B cell (primary cell): ENCODE measurements at regions not wholly inside any gene's neighbourhood (a gene's known extent, or its start where the extent isn't known, plus 50 kb on each side); places are given as distances from the start of the nearest gene placed in this dataset.

Experiments used
- ATAC-seq: fragments of 200-7000 bp; cut with Tn5 transposase; one replicate; pipeline ENCODE4 v1.10.0; 2021; ENCODE audit warnings: low read depth, mild to moderate bottlenecking, moderate number of reproducible peaks, moderate library complexity
- CTCF ChIA-PET: fragments of 350-600 bp; sonication (Branson Sonifier 250); formaldehyde crosslinking; loops from one replicate; lab custom pipeline; 2021; ENCODE audit warnings: antibody characterized with exemption, inconsistent platforms; lab: Charles Lee
- POLR2A ChIA-PET: fragments of 350-600 bp; sonication (Branson Sonifier 250); formaldehyde crosslinking; loops from one replicate; lab custom pipeline; 2021; ENCODE audit warnings: antibody characterized with exemption; lab: Charles Lee
- DNase-seq: peaks from one replicate; pipeline ENCODE4 v3.0.0; 2013
- H2AFZ ChIP-seq: 2 replicates; pipeline ENCODE4 v1.6.1; 2012; ENCODE audit warnings: mild to moderate bottlenecking, low read depth, low read length; ENCODE audit not compliant: insufficient read depth, poor library complexity, severe bottlenecking
- H3K27ac ChIP-seq, 2 donors: 1 replicate in 1 of 2; 2 replicates in 1 of 2; pipeline ENCODE4 v1.5.1; 2012 to 2013; ENCODE audit warnings: low read length in 2 of 2, mild to moderate bottlenecking in 2 of 2, moderate library complexity in 1 of 2
- H3K27me3 ChIP-seq, 4 experiments: fragments of 200-600 bp in 1 of 4; sonication (generic) in 1 of 4; replicated peaks in 1 of 4; 1 replicate in 2 of 4; 2 replicates in 2 of 4; pipeline versions ENCODE4 v1.6.1 to v1.7.0; 2013 to 2016; ENCODE audit warnings: low read length in 3 of 4, mild to moderate bottlenecking in 2 of 4, mixed read lengths in 1 of 4, moderate library complexity in 1 of 4; ENCODE audit not compliant: insufficient read depth in 4 of 4, control insufficient read depth in 3 of 4; ENCODE audit errors: control extremely low read depth in 1 of 4
- H3K36me3 ChIP-seq, 2 experiments: replicated peaks in 1 of 2; 1 replicate in 1 of 2; 2 replicates in 1 of 2; pipeline versions ENCODE4 v1.6.1 to v1.7.1; 2013; ENCODE audit warnings: low read length in 1 of 2; ENCODE audit not compliant: insufficient read depth in 2 of 2, control insufficient read depth in 1 of 2; ENCODE audit errors: control extremely low read depth in 1 of 2, extremely low read depth in 1 of 2
- H3K4me1 ChIP-seq, 2 donors: fragments of 200-600 bp in 1 of 2; sonication (generic) in 1 of 2; 1 replicate in 1 of 2; 2 replicates in 1 of 2; pipeline versions ENCODE4 v1.5.1 to v1.6.1; 2013 to 2017; ENCODE audit warnings: low read length in 2 of 2; ENCODE audit not compliant: control insufficient read depth in 2 of 2, insufficient read depth in 2 of 2
- H3K4me2 ChIP-seq: replicated peaks from 2 replicates; pipeline ENCODE3; 2012; ENCODE audit warnings: mild to moderate bottlenecking, low read depth, low read length; ENCODE audit not compliant: poor library complexity, severe bottlenecking
- H3K4me3 ChIP-seq, 5 experiments: fragments of 200-600 bp in 1 of 5; sonication (generic) in 1 of 5; 1 replicate in 3 of 5; 2 replicates in 2 of 5; pipeline versions ENCODE4 v1.5.1 to v1.7.0; 2011 to 2016; ENCODE audit warnings: low read length in 4 of 5, mild to moderate bottlenecking in 4 of 5, low read depth in 2 of 5, control low read depth in 1 of 5, moderate library complexity in 1 of 5; ENCODE audit not compliant: insufficient read depth in 1 of 5; ENCODE audit errors: control extremely low read depth in 1 of 5, extremely low read depth in 1 of 5
- H3K79me2 ChIP-seq: fragments of 200-600 bp; sonication (generic); one replicate; pipeline ENCODE4 v1.6.0; 2016; ENCODE audit warnings: low read length; ENCODE audit not compliant: control insufficient read depth, insufficient read depth
- H3K9ac ChIP-seq: fragments of 200-600 bp; sonication (generic); 2 replicates; pipeline ENCODE4 v1.6.1; 2017; ENCODE audit warnings: mild to moderate bottlenecking, low read length, moderate library complexity
- H3K9me3 ChIP-seq, 3 donors: one replicate each; pipeline versions ENCODE4 v1.6.1 to v1.7.1; 2013; ENCODE audit warnings: low read length in 2 of 3; ENCODE audit not compliant: control insufficient read depth in 2 of 3, insufficient read depth in 1 of 3; ENCODE audit errors: control extremely low read depth in 1 of 3
- H4K20me1 ChIP-seq: 2 replicates; pipeline ENCODE4 v1.6.0; 2012; ENCODE audit warnings: mild to moderate bottlenecking, low read length; ENCODE audit not compliant: insufficient read depth, control insufficient read depth, poor library complexity, severe bottlenecking
- H3K27ac Mint-ChIP-seq: one replicate; pipeline ENCODE4 v1.8.0; 2021; ENCODE audit warnings: mixed read lengths
- H3K27me3 Mint-ChIP-seq: one replicate; pipeline ENCODE4 v1.8.0; 2021; ENCODE audit warnings: mixed read lengths
- H3K4me1 Mint-ChIP-seq: one replicate; pipeline ENCODE4 v1.8.0; 2021; ENCODE audit warnings: mixed read lengths
- H3K4me3 Mint-ChIP-seq: one replicate; pipeline ENCODE4 v1.8.0; 2021; ENCODE audit warnings: mixed read lengths
- H3K9me3 Mint-ChIP-seq: one replicate; pipeline ENCODE4 v1.8.0; 2022; ENCODE audit warnings: mixed read lengths; ENCODE audit not compliant: insufficient read depth
- EZH2 ChIP-seq: IDR thresholded peaks from 2 replicates; pipeline ENCODE4 v1.6.1; 2012; ENCODE audit warnings: borderline replicate concordance, low read depth, mild to moderate bottlenecking, moderate library complexity, low read length; ENCODE audit not compliant: insufficient read depth, poor library complexity, severe bottlenecking
- WGBS: methylation state at CpG from one replicate; pipeline ENCODE4 v1.1.5; 2013; ENCODE audit warnings: missing lambda C conversion rate; ENCODE audit not compliant: insufficient coverage; 5-methylcytosine and 5-hydroxymethylcytosine counted together
- intact Hi-C: fragments of 100-400 bp; cut with micrococcal nuclease; formaldehyde crosslinking; loops from one replicate; pipeline ENCODE4 v1.10.0; 2022
- TF ChIP-seq, protein P1 (sequence below): fragments of 200-600 bp; IDR thresholded peaks from one replicate; pipeline ENCODE4 v1.8.0; 2022; ENCODE audit warnings: antibody characterized with exemption, mild to moderate bottlenecking

DNA sequence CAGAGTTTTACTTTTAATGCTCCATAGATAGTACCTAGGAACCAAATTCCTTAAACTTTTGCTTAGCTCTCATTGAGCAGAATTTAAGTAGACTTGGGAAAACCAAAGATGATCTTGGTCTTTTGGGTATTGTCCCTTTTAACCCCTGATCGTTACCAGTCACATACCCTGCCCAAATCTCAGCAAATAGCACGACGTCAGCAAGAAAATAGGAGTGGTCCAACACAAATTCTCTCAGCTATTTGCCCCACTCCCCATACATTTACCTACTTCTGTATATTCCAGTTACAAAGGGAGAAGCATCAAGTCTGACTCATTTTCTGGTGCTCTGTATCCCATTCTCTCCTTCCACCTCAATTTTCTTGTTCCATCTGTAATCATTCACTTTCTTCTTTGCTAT lies 387.3 kb downstream of the CCDC85A start:
- ChIA-PET CTCF (no interaction called here), POLR2A (no interaction called here)
- DNase-seq = no peak
- no peak overlapping the region for H3K27ac ChIP-seq
- H2AFZ ChIP-seq = no peak overlapping the region
- H3K4me1 Mint-ChIP-seq = no peaks in the 10 kb centered on the region
- H3K9me3 Mint-ChIP-seq = no peaks in the 10 kb centered on the region
- intact Hi-C loops = no loop called here
- TF ChIP-seq, protein P1, sequence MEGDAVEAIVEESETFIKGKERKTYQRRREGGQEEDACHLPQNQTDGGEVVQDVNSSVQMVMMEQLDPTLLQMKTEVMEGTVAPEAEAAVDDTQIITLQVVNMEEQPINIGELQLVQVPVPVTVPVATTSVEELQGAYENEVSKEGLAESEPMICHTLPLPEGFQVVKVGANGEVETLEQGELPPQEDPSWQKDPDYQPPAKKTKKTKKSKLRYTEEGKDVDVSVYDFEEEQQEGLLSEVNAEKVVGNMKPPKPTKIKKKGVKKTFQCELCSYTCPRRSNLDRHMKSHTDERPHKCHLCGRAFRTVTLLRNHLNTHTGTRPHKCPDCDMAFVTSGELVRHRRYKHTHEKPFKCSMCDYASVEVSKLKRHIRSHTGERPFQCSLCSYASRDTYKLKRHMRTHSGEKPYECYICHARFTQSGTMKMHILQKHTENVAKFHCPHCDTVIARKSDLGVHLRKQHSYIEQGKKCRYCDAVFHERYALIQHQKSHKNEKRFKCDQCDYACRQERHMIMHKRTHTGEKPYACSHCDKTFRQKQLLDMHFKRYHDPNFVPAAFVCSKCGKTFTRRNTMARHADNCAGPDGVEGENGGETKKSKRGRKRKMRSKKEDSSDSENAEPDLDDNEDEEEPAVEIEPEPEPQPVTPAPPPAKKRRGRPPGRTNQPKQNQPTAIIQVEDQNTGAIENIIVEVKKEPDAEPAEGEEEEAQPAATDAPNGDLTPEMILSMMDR = no peak
- no peak for TF ChIP-seq EZH2
- no peaks in the 10 kb centered on the region for H3K27me3 ChIP-seq
- H3K27ac Mint-ChIP-seq = no peak overlapping the region
- H3K9ac ChIP-seq = no peak overlapping the region
- no peaks in the 10 kb centered on the region for H3K27me3 Mint-ChIP-seq
- H3K4me3 ChIP-seq = no peak overlapping the region
- H4K20me1 ChIP-seq = no peaks in the 10 kb centered on the region
- H3K4me3 Mint-ChIP-seq = no peak overlapping the region
- no peak for ATAC-seq
- H3K79me2 ChIP-seq = no peaks in the 10 kb centered on the region
- H3K9me3 ChIP-seq = peaks cover 0 to 3% (median 0%) of the 10 kb centered on the region in 3 donors
- no peak overlapping the region for H3K4me2 ChIP-seq
- H3K36me3 ChIP-seq = no peaks in the 10 kb centered on the region
- no CpG with 5 or more reads among the region's 3 CpGs for WGBS
- no peaks in the 10 kb centered on the region for H3K4me1 ChIP-seq

DNA sequence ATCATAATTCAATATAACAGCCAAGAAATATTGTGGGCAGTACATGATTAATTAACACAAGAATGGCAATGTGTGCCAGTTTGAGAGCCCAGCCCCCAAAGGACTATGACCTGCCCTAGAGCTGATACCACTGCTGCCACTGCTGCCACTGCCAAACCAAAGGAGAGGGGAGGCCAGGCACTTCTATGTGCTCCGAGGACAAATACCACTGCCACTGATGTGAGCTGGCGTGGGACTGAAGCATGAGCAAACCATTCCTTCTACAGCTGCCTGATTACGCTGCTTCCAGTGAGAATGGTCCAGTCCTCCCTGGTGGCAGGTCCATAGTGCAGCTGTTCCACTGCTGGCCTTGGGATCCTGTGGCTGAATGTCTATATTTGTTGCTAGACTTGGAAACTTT lies 392.2 kb downstream of the CCDC85A start:
- no peak overlapping the region for H3K27ac ChIP-seq
- ATAC-seq = no peak
- H2AFZ ChIP-seq = no peak overlapping the region
- H3K4me3 ChIP-seq = no peak overlapping the region
- POLR2A ChIA-PET = no interaction called here
- Mint-ChIP-seq H3K4me3 (no peak overlapping the region), H3K27ac (no peak overlapping the region), H3K4me1 (no peaks in the 10 kb centered on the region), H3K27me3 (no peaks in the 10 kb centered on the region), H3K9me3 (no peaks in the 10 kb centered on the region)
- no peak overlapping the region for H3K4me2 ChIP-seq
- no peaks in the 10 kb centered on the region for H3K27me3 ChIP-seq
- CTCF ChIA-PET = no interaction called here
- H3K9ac ChIP-seq = no peak overlapping the region
- DNase-seq = no peak
- H3K4me1 ChIP-seq = no peaks in the 10 kb centered on the region
- H4K20me1 ChIP-seq = no peaks in the 10 kb centered on the region
- no peaks in the 10 kb centered on the region for H3K36me3 ChIP-seq
- H3K9me3 ChIP-seq = peaks cover 0 to 5% (median 0%) of the 10 kb centered on the region in 3 donors
- whole genome bisulfite sequencing = 69% methylated on average over 2 of the region's 3 CpGs
- TF ChIP-seq, protein P1 = no peak
- no peak for TF ChIP-seq EZH2
- no peaks in the 10 kb centered on the region for H3K79me2 ChIP-seq
- intact Hi-C loops = no loop called here
